ENCODE measurements at regions not wholly inside any gene's neighbourhood (a gene's known extent, or its start where the extent isn't known, plus 50 kb on each side); places are given as distances from the start of the nearest gene placed in this dataset.

DNA sequence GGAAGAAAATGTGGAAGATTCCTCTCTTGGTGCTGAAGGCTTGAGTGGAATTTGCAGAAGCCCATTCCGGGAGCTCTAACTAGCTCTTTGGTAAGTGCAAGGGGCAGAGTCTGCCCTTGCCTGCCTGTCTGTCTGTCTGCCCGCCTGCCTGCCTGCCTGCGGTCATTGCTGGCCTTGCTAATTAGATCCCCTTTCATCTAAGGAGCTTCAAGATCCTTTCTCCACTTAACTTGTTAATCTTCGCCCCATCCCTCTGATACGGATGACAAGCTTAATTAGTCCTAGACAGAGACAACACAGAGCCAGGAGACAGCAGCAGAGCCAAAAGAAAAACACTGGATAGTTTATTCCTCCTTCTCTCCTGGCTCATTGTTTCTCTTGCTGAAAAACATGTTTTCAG, 80.2 kb upstream of the GADD45A start:
- H4K20me1 ChIP-seq (replicated peaks in 1 of 2; ENCODE audit: control insufficient read depth in 1 of 2, insufficient read depth in 2 of 2, low read length in 2 of 2), result no peaks in the 10 kb centered on the region
- TF ChIP-seq SIRT6 (IDR thresholded peaks at IDR 0.05; ENCODE audit: low read length) (no peak), SRF (IDR thresholded peaks at IDR 0.05; ENCODE audit: low read depth, low read length) (no peak), RAD21 (IDR thresholded peaks at IDR 0.05 in 1 of 2, conservative IDR thresholded peaks at IDR 0.05 in 1 of 2; ENCODE audit: low read depth in 2 of 2, low read length in 2 of 2) (no peak), JUN (IDR thresholded peaks at IDR 0.05; ENCODE audit: low read depth, low read length) (no peak), ASH2L (IDR thresholded peaks at IDR 0.05; ENCODE audit: low read length) (no peak), TAF1 (IDR thresholded peaks at IDR 0.05; ENCODE audit: low read depth, low read length) (no peak), BCL11A (IDR thresholded peaks at IDR 0.05; ENCODE audit: low read depth in 2 of 2, low read length in 2 of 2) (no peak), TCF12 (IDR thresholded peaks at IDR 0.05; ENCODE audit: low read depth, low read length) (no peak), SP2 (IDR thresholded peaks at IDR 0.05; ENCODE audit: low read length) (no peak)
- FAIRE-seq (no peak), DNase-seq (ENCODE audit: low read depth in 1 of 2, low spot score in 2 of 2) (no peak)
- no peak overlapping the region for H3K56ac ChIP-seq (replicated peaks; ENCODE audit: insufficient read length, low read depth, low read length)
- H3K79me1 ChIP-seq (ENCODE audit: low read depth, low read length), result no peaks in the 10 kb centered on the region
- no peaks in the 10 kb centered on the region for H3K27me3 ChIP-seq (replicated peaks in 1 of 4; ENCODE audit: control insufficient read depth in 3 of 4, extremely low read depth in 1 of 4, insufficient read depth in 3 of 4, low read length in 3 of 4)
- H3K4me2 ChIP-seq (ENCODE audit: insufficient read depth in 1 of 2, low read depth in 2 of 2, low read length in 2 of 2), result no peak overlapping the region
- H4K91ac ChIP-seq (replicated peaks; ENCODE audit: insufficient read length, low read length), result no peak overlapping the region
- no peak overlapping the region for H2BK120ac ChIP-seq (replicated peaks; ENCODE audit: low read depth, low read length)
- H3K4me3 ChIP-seq (ENCODE audit: extremely low read depth in 1 of 4, insufficient read depth in 2 of 4, low read depth in 3 of 4, low read length in 4 of 4), result no peak overlapping the region
- no peak overlapping the region for H3K27ac ChIP-seq (ENCODE audit: low read depth, low read length)
- 88% methylated on average over 5 of the region's 5 CpGs; no CpG with 5 or more reads in 1 of the 2 experiments for WGBS, 2 experiments (ENCODE audit: extremely low coverage in 1 of 2, insufficient coverage in 1 of 2, insufficient read length in 1 of 2, insufficient replicate concordance in 2 of 2, low coverage in 1 of 2, low lambda C conversion rate in 2 of 2, missing lambda C conversion rate in 1 of 2)
- H4K5ac ChIP-seq (ENCODE audit: insufficient read length, low read depth, low read length), result no peak overlapping the region
- no peak overlapping the region for H3K14ac ChIP-seq (ENCODE audit: insufficient read length)
- no peak overlapping the region for H4K8ac ChIP-seq (ENCODE audit: extremely low read depth, insufficient read depth, low read length)
- no peak overlapping the region for H3K9ac ChIP-seq (replicated peaks in 1 of 4; ENCODE audit: extremely low read depth in 1 of 4, low read depth in 3 of 4, low read length in 3 of 4)
- H2AFZ ChIP-seq (ENCODE audit: low read length), result no peak overlapping the region
- ChIA-PET CTCF (ENCODE audit: partially characterized antibody) (interaction anchor here (0.9 to 2.0 kb wide), 6 partner anchors 15 to 156 kb away, joined by 3 to 16 read pairs (median 3); no protein-coding TSS in a partner anchor), POLR2A (ENCODE audit: partially characterized antibody) (interaction anchor here (0.9 kb wide), 1 partner anchor 81 kb away, joined by 3 read pairs; the partner anchor contains the start of gene GADD45A)
- H3K18ac ChIP-seq (ENCODE audit: extremely low read depth, low read length), result no peak overlapping the region
- H3K4me1 ChIP-seq (replicated peaks in 1 of 4; ENCODE audit: control insufficient read depth in 3 of 4, insufficient read depth in 4 of 4, low read length in 3 of 4), result peaks cover 0 to 6% (median 6%) of the 10 kb centered on the region in 4 experiments; a peak in 4 of 7 replicates
- H2BK5ac ChIP-seq (ENCODE audit: low read depth, low read length), result no peak overlapping the region
- no peak overlapping the region for H2BK20ac ChIP-seq (ENCODE audit: low read length)
- no peak overlapping the region for H3K4ac ChIP-seq (replicated peaks; ENCODE audit: insufficient read length, low read depth, low read length)
- H3K36me3 ChIP-seq (ENCODE audit: control insufficient read depth in 2 of 4, insufficient read depth in 4 of 4, low read length in 3 of 4), result no peaks in the 10 kb centered on the region
- H2AK5ac ChIP-seq (ENCODE audit: low read depth, low read length), result no peak overlapping the region
- H2BK15ac ChIP-seq (ENCODE audit: low read length), result no peak overlapping the region
- no peaks in the 10 kb centered on the region for H3K79me2 ChIP-seq (ENCODE audit: control insufficient read depth in 1 of 2, insufficient read depth in 2 of 2, low read length in 2 of 2)
- no peaks in the 10 kb centered on the region for H3K23me2 ChIP-seq (ENCODE audit: low read depth, low read length)
- H3K9me3 ChIP-seq (ENCODE audit: insufficient read depth in 2 of 2, low read depth in 1 of 2, low read length in 1 of 2), result no peaks in the 10 kb centered on the region
- H2BK12ac ChIP-seq (ENCODE audit: low read depth, low read length), result no peak overlapping the region
- no peak overlapping the region for H3K23ac ChIP-seq (ENCODE audit: insufficient read length)

Data from H1 (cell line).